A172 (cell line): ENCODE measurements at regions not wholly inside any gene's neighbourhood (a gene's known extent, or its start where the extent isn't known, plus 50 kb on each side); places are given as distances from the start of the nearest gene placed in this dataset.

Experiments
- DNase-seq: peaks from one replicate; pipeline ENCODE4 v3.0.0-alpha.2; 2015; ENCODE audit warnings: low spot score

DNA sequence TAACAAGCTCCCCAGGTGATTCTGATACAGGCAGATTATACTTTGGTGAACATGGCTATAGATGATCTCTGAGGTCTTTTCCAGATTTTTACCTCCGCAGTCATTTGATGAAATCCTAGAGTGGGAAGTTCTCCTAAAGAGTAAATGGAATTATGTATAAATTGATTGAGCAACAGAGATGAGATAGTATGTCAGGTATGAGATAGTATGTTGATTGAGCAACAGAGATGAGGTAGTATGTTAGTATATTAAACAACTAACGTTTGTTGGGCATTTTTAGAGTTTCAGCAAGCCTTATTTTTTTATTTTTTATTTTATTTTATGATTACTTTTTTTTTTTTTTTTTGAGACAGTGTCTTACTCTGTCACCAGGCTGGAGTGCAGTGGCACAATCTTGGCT lies 265.0 kb upstream of the SOX2 start:
- no peak for DNase-seq

DNA sequence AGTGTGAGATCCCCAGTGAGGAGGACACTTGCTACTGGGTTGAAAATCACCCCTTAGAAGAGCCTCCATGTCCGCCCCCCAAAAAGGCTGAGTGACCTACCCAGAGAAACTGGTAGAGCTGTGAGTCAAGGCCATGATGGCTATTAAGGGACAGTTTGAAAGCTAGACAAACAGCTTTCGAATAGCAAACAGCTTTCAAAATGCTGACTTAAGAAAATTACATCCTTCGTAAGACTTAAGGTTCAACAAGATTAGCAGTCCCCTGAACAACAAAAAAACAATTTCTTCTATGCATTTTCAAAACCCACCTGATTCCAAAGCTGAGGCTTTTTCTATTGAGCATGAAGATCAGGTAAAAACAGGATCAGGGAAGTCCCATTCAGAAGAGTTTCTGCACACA lies 269.7 kb upstream of the SOX2 start:
- DNase-seq: no peak

DNA sequence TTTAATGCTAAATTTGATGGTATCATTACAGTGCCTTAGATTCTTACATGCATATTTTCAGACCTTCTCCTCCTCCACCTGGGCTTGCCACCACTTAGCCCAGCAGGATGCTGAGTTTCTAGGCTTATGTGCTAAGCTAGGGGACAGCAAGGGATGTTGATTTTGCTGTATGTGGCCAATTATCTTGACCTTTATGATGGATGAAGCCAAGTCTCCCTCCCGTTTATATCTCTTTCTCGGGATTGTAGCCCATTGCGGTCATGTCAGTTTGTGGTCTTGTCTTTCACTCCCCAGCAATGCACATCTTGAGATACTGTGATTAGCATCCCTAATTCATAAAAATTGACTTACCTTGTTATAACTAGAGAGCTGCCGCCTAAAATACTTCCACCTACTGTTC lies 278.7 kb upstream of the SOX2 start:
- DNase-seq: no peak

DNA sequence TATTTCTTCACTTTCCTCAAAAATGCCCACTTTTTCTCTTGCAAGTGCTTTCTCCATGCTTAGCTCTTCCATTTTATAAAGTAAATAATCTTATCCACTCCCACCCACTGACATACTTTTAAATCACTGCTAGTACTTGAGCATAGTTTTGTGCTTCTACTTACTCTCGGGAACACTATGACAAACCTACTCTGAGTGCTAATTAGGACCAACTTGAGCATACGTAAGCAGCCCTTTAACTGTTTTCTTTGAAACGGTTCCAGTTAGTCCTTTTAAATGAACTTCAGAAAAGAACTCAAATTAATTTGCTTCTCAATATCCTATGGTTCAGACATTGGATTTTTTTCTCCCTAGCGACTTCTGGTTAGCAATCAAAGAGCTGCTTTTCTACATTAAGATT lies 280.0 kb upstream of the SOX2 start:
- no peak for DNase-seq

DNA sequence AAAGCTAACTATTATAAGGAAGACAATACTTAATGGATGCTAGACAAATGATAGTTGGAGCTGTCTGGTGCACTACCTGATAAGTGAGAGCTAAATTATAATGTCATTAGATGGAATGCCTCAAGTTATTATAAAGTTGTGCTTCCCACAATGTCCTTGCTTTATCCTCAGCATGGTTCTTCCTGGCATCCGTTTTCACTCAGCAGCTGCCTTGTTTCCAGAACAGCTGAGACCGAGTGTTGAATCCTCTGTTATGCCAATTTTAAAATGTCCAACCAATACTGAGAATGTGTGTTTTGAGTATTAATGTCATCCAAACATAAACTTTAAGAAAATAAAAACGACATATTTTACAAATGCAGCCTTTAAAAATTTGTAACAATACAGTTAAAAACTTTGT lies 286.7 kb upstream of the SOX2 start:
- no peak for DNase-seq

DNA sequence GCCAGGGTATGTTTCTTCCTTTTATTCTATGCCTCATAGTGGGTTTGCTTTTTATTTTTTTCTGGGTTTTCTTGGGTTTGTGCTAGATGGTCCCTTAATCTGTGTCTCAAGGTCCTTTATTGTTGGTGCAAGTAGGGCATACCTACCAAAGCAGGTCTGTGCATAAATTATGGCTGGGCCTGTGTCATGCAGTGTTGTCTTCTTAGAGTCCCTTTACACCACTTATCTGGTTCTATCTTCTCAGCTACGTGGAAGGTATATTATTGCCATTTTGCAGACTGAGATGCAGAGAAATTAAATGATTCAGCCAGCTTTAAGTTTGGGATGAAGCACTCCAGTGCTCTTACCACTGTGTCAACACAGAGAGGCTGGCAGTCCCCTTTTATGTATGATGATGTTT lies 293.5 kb upstream of the SOX2 start:
- no peak for DNase-seq

DNA sequence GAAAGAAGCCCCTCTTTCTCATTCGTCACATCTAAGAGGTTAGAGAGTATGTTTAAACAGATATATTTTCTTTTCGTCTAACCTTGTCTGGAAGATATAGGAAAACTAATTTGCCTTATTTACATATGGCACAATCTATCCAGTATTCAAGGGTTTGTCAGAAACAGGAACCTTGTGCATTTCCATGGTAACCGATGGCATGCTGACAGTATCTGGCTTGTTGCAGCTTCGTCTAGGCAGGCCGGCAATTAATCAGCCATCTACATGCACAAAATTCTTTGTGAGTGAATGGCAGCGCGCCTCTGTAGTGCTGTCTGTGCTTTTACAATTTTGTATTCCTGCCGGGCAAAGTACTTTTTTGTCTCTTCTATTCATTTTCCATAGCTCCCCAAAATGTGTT lies 294.0 kb upstream of the SOX2 start:
- DNase-seq: no peak

DNA sequence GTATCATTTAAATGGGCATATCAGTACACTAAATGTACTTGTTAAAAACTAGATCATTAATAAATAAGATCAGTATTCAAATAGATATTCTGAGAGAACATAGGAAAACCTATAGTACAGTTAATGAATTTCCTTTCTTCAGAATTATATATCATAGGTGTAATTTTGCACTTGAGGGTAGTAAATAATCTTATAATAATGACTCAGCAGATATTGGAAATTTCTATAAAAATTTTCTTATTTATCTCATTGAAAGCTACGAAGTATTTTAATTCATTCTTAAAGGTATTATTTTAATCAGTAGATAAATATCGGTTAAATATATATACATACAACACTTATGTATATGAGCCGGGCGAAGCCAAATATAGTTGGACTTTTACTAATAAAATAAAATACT lies 300.9 kb upstream of the SOX2 start:
- no peak for DNase-seq

DNA sequence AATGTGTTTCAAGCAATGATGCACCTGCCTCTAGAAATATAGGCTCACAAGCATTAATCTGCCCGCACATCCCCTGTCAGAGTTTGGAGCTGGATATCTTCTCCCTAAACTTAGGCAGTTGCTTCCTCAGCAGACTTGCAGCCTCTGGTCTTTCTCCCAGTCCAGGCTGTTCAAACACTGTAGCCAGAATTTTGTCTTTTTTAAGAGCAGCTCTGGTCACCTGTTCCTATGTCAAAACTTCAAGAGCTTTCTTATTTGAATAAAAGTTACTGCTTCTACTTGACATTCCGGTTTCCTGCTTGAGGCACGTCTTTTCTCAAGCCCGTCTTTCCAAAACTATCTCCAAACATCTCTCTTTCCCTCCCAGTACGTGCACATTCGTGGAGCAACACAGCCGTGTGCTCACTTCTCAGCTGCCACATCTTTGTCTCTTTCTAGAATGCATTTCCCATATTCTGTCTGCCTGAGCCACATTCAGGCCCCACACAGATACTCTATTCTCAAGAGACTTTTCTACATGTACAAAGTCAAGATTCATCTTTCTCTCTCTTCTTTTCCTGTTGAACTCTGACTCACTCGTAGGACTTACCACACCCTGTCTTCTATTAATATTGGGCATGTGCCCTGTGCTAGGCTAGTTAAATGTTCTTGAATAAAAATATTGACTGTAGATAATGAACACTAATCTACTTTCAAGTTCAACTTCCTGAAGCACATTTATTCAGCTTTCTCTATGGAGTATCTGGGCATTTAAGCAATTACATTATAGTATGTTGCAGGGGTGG lies 307.7 kb upstream of the SOX2 start:
- DNase-seq: no peak

DNA sequence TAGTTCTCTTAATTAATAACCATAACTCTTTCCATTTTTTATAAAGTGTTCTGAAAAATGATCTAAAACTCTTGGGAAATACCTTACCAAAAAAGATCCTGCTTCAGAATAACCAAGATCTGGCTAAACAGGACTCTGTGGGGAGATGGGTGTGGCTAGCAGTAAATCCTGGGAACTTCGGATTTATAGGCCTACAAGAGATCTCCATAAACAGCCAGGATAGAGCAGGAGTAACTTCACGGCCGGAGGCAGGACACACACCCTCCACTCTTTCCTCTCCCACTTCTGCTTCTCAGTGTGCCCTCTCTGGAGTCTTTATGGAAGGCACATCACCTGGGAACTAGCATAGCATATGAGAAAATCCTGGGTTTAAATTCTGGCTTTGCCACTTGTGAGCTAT lies 309.4 kb upstream of the SOX2 start:
- no peak for DNase-seq

DNA sequence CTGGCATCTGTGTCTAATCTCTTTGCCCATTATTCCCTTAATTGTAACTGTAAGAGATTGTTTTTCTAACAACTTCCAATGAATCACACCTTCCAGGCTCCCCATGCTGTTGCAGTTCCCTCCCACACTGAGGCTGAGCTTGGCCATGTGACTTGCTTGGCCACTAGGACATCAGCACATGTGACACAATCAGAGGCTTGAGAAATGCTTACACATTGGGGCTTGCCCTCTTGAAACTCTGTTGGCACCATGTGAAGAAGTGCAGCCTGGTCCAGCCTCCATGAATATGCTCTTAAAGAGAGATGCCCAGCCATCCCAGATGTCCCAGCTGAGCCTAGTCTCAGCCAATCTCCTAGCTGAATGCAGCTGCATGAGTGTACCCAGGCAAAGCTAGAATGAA lies 326.8 kb upstream of the SOX2 start:
- DNase-seq: no peak

DNA sequence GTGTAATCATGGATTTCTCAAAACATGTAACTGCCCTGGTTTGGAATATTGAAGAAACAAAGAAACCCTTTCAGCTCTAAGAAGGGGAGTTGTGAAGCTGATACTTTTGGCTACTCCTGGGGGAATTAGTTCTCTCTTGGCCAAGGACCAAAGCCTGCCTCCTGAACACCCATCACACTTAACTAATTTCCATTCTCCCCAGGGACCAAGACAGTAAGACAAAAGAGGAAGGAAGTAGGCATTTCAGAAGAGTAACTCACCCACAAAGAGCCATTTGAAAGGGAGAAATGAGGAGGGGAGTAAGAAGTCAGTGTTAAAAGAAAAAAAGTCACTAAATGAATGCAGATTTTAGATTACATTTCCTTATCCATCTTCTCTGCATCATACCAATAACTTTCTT lies 328.0 kb upstream of the SOX2 start:
- no peak for DNase-seq

DNA sequence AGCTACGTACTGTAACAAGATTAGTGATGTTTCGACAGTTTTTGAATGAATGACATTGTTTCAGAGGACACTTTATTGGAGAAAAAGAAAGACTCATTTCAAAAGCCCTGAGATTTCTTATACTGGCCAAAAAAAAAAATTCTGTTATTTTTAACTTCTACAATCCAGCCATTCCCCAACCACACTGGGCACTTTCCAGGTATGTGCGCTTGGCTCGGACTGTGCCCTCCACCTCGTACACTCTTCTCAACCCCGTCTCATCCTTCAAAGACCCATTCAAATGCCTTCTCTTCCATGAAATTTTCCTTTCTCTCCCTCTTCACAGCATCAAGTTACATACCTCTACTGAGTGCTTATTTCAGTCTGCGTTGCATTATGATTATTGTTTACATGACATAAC lies 328.5 kb upstream of the SOX2 start:
- no peak for DNase-seq

DNA sequence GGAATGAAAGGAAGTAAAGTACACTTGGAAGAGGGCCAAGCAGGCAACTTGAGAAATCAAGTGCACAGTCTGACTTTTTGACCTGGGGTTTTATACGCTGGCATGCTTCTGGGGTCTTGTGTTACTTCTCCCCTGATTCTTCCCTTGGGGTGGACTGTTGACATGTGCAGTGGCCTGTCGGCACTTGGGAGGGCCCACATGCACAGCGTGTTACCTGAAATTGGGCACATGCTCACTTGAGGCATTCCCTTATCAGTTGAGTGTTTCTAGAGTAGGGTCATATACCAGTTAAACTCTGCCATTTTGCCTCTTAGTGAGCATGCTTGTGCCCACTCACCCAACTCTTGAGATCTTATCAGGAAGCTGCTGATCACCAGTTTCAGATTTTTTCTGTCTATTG lies 329.1 kb upstream of the SOX2 start:
- DNase-seq: no peak

DNA sequence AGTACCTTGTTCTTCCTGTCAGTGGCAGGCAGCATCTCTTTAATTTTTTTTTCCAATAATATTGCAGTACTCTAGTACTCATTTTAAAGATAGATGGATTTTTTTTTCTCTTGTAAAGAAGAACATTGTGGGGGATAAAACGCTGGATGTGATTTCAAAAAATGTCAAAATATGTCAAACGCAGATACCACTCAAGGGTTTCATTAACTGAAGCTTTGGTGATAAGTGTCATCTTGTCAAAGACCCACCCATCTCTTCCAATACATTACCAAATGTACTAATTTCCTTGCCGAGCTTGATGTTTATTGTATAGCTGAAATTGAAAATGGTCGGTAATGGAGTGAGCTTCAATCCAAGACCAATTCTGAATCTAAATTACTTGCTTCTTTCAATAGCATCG lies 332.4 kb upstream of the SOX2 start:
- DNase-seq: no peak

DNA sequence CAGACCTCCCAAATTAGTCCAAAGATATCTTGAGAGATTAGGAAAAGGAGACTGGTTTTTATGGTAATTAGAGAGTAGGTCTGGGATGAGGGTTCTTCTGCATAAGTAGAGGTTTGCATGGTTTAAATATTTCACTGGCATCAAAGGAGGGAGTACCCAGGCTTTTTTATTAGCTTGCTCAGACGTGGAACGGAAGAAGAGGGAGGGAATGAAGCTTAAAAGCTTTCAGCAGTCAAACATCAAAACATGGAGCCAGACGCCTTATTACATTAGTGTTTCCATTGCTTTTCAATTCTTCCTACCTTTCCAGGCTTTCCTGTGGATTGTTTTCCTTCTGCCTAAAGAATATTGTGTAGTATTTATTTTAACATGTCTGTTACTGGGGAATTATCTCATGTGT lies 342.1 kb upstream of the SOX2 start:
- no peak for DNase-seq

DNA sequence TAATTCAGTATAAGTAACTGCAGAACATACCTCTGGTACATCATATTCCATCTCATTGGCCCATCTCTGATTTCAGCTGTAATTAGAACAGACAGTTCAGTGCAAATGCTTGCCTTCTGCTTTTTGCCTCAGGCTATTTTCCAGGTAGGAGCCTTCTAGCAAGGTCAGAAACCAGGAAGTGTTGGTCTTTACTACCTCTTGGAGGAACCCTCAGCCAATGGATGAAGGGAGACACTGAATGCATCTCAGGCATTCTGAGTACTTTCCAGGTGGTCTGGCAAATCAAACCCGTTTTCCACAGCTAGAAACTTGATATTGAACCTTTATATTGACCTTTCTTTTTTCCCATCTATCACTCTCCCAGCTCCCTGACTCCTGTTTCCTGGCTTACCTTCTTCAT lies 348.5 kb upstream of the SOX2 start:
- DNase-seq: no peak

DNA sequence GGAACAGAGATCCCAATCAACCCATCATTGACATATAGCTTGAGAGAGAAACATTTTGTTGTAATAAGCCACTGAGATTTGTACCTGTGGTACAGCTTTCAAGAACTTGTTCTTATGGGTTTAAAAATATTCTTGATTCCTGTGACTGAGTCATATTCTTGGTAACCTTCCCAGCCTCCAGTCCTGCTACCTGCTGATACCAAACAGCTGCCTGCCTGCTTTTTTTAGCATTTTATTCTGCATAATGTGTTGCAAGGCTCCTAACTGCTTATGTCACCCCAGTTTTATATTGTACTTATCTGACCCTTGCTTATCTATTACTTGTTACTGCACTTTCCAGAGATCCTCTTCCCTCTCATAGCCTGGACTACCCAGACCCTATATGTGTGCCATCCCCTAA lies 349.3 kb upstream of the SOX2 start:
- peak; percentile 20 for DNase-seq

DNA sequence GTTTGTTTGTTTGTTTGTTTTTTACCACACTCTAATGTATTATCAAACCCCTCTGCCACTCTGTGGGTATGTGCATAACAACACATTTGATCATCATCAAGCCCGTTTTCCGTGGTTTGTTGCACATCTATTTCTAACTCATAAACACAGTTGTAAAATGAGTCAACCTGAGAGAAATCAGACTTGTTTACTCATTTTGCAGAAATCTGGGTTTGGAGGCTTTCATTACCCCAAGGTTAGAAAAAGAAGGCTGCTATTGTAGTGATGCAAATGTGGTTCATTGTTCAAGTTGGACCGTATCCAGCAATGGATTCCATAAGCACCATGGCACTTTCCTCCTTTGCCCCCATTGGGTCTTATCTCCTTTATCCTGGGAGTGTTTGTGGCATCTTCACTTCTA lies 353.2 kb upstream of the SOX2 start:
- no peak for DNase-seq

DNA sequence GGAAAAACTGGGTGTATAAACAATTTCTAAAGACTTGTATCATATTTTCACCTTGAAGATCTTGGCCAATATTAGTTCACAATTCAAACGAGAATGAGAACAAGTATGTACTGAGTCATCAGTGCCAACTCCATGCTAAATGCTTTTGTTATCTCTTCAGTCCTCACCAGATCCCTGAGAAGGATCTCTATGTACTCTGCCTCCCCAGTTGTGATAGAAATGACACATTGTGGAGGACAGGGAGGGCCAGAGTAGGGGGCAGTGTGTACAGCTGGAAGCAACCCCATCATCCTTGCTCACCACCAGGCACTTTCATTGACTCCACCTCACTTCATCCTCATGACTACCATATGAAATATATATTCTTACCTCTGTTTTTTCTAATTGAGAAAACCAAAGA lies 353.7 kb upstream of the SOX2 start:
- no peak for DNase-seq

DNA sequence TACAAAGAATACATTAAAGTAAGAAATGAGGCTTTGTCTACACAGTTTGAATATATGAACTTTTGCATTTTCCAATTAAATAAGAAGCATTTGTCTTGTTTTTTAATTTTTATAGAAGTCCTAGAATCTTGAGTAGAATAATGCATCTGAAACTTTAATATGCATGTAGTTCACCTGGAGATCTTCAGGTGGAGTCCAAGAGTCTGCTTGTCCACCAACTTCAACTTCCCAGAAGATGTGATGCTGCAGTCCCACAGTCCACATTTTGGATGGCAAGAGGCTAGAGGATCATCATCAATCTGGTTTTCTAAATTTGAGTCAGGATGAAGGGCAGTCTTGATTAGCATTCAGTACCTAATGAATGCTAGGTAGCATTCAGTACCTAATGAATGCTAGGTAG lies 357.6 kb upstream of the SOX2 start:
- DNase-seq: no peak

DNA sequence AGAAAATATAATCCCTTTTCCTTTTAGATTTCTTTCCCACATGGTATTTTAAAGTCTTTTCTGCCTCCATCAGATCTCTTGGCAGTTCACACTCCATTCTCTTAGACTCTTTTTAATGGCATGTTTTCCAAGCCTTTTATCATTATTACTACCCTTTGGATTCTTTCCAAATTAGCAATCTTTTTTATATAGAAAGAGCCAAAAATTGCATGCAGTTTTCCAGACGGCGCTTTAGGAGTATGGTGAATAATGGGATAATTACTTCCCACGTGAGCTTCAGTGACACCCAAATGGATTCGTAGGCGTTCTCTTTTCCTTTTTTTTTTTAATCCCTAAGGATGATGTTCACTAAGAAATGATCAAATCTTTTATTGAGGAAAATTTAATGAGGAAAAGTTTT lies 354.8 kb upstream of the DNAJC19 start:
- DNase-seq: no peak

DNA sequence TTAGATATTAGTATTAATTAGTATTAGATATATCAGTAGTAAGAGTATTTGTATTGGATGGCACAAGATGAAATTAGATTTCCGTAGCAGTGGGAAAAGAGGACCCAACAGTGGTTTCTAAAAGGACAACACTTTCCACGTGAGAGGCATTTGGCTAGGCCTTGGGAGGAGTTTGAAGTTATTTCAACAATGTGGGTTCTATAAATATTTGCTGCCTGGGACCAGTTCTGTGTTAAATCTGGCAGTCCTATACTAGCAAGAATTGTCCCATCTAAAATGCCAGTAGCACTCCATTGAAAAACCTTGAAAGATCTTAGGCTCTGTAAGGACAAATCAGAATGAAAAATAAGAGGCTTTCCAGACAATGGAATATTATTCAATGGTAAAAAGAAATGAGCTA lies 347.1 kb upstream of the DNAJC19 start:
- DNase-seq: no peak

DNA sequence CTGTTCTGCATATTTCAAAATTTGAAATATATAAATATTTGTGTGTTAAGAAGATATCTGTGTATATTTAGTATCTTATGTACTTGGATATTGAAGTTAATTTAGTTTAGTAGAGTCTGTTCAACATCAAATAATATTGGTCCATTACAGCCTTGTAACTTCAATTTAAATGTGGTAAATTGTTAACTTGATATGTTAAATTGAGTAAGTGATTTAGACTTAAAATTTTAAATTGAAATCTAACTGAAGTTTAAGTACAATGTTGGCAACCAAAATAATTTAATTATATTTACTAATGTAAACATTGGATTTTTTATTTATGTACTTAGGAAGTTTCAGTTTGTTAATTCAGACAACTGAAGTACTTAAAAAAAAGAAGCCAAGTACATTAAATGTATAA lies 343.9 kb upstream of the DNAJC19 start:
- no peak for DNase-seq
